Activated CD4-positive, alpha-beta memory T cell treated with anti-CD3 and anti-CD28 coated beads, Interleukin-2, amount 10 ng/mL, durations not matched to agents 7 days and 5 days (primary cell): ENCODE measurements at regions not wholly inside any gene's neighbourhood (a gene's known extent, or its start where the extent isn't known, plus 50 kb on each side); places are given as distances from the start of the nearest gene placed in this dataset.

ENCODE experiments used
- CTCF ChIA-PET: fragments of 350-600 bp; sonication (Branson Sonifier 250); formaldehyde crosslinking; loops from one replicate; lab custom pipeline; 2021; ENCODE audit warnings: antibody characterized with exemption, inconsistent platforms; lab: Charles Lee
- POLR2A ChIA-PET: fragments of 350-600 bp; sonication (Branson Sonifier 250); formaldehyde crosslinking; loops from one replicate; lab custom pipeline; 2021; ENCODE audit warnings: antibody characterized with exemption; lab: Charles Lee
- DNase-seq: peaks from one replicate; pipeline ENCODE4 v3.0.0-alpha.2; 2020
- H3K27ac Mint-ChIP-seq: one replicate; pipeline ENCODE4 v1.8.0; 2021; ENCODE audit warnings: mild to moderate bottlenecking, mixed read lengths
- H3K27me3 Mint-ChIP-seq: one replicate; pipeline ENCODE4 v1.8.0; 2021; ENCODE audit warnings: mixed read lengths
- H3K36me3 Mint-ChIP-seq: one replicate; pipeline ENCODE4 v1.8.0; 2021; ENCODE audit warnings: low read depth, mixed read lengths
- H3K4me1 Mint-ChIP-seq: one replicate; pipeline ENCODE4 v1.8.0; 2021; ENCODE audit warnings: mixed read lengths
- H3K4me3 Mint-ChIP-seq: one replicate; pipeline ENCODE4 v1.8.0; 2021; ENCODE audit warnings: mild to moderate bottlenecking, mixed read lengths
- H3K9me3 Mint-ChIP-seq: one replicate; pipeline ENCODE4 v1.8.0; 2021; ENCODE audit warnings: mixed read lengths

- DNase-seq: no peak
- H3K27me3 Mint-ChIP-seq: no peaks in the 10 kb centered on the region
- ChIA-PET POLR2A (no interaction called here), CTCF (no interaction called here)
- no peaks in the 10 kb centered on the region for H3K9me3 Mint-ChIP-seq
- H3K4me1 Mint-ChIP-seq: no peaks in the 10 kb centered on the region
- no peak overlapping the region for H3K4me3 Mint-ChIP-seq
- H3K36me3 Mint-ChIP-seq: no peaks in the 10 kb centered on the region
- H3K27ac Mint-ChIP-seq: no peak overlapping the region
Observed at GRCh38 chr2:65724752-65725151, 292.4 kb upstream of the SPRED2 start.

GRCh38 chr2:65724336-65724735 lies 291.9 kb upstream of the SPRED2 start:
- POLR2A ChIA-PET: no interaction called here
- H3K9me3 Mint-ChIP-seq: no peaks in the 10 kb centered on the region
- CTCF ChIA-PET: no interaction called here
- H3K4me1 Mint-ChIP-seq: no peaks in the 10 kb centered on the region
- H3K4me3 Mint-ChIP-seq: no peak overlapping the region
- H3K27ac Mint-ChIP-seq: no peak overlapping the region
- H3K36me3 Mint-ChIP-seq: no peaks in the 10 kb centered on the region
- no peak for DNase-seq
- H3K27me3 Mint-ChIP-seq: no peaks in the 10 kb centered on the region

- POLR2A ChIA-PET: no interaction called here
- peaks cover 4% of the 10 kb centered on the region for H3K27me3 Mint-ChIP-seq
- H3K4me1 Mint-ChIP-seq: no peaks in the 10 kb centered on the region
- no peaks in the 10 kb centered on the region for H3K36me3 Mint-ChIP-seq
- no peak overlapping the region for H3K4me3 Mint-ChIP-seq
- no peak overlapping the region for H3K27ac Mint-ChIP-seq
- H3K9me3 Mint-ChIP-seq: no peaks in the 10 kb centered on the region
- CTCF ChIA-PET: interaction anchor here (0.9 kb wide), 1 partner anchor 26 kb away, joined by 3 read pairs; no protein-coding TSS in a partner anchor
- DNase-seq: no peak
Observed at GRCh38 chr2:65722028-65722778, 289.8 kb upstream of the SPRED2 start.

GRCh38 chr2:65716698-65717097 lies 284.3 kb upstream of the SPRED2 start:
- peaks cover 6% of the 10 kb centered on the region for H3K27me3 Mint-ChIP-seq
- no peak for DNase-seq
- CTCF ChIA-PET: interaction anchor here (0.6 kb wide), 1 partner anchor 10 kb away, joined by 3 read pairs; no protein-coding TSS in a partner anchor
- H3K4me1 Mint-ChIP-seq: no peaks in the 10 kb centered on the region
- H3K27ac Mint-ChIP-seq: no peak overlapping the region
- no peak overlapping the region for H3K4me3 Mint-ChIP-seq
- no peaks in the 10 kb centered on the region for H3K36me3 Mint-ChIP-seq
- POLR2A ChIA-PET: no interaction called here
- no peaks in the 10 kb centered on the region for H3K9me3 Mint-ChIP-seq

- Mint-ChIP-seq H3K27me3 (peaks cover 6% of the 10 kb centered on the region), H3K4me1 (no peaks in the 10 kb centered on the region), H3K4me3 (no peak overlapping the region), H3K9me3 (no peaks in the 10 kb centered on the region), H3K36me3 (no peaks in the 10 kb centered on the region), H3K27ac (no peak overlapping the region)
- POLR2A ChIA-PET: interaction anchor here (1.3 kb wide), 1 partner anchor 15 kb away, joined by 3 read pairs; no protein-coding TSS in a partner anchor
- CTCF ChIA-PET: no interaction called here
- no peak for DNase-seq
Observed at GRCh38 chr2:65715323-65715722, 282.9 kb upstream of the SPRED2 start.

GRCh38 chr2:65714866-65715265 lies 282.5 kb upstream of the SPRED2 start:
- H3K27ac Mint-ChIP-seq: no peak overlapping the region

GRCh38 chr2:65711863-65712262 lies 279.5 kb upstream of the SPRED2 start:
- Mint-ChIP-seq H3K4me3 (no peak overlapping the region), H3K9me3 (no peaks in the 10 kb centered on the region), H3K27me3 (peaks cover 2% of the 10 kb centered on the region), H3K27ac (no peak overlapping the region), H3K36me3 (no peaks in the 10 kb centered on the region), H3K4me1 (no peaks in the 10 kb centered on the region)
- no peak for DNase-seq
- CTCF ChIA-PET: no interaction called here
- POLR2A ChIA-PET: no interaction called here

More at GRCh38 chr2:65714866-65715265, 282.5 kb upstream of the SPRED2 start:
- no peaks in the 10 kb centered on the region for H3K9me3 Mint-ChIP-seq
- no peaks in the 10 kb centered on the region for H3K36me3 Mint-ChIP-seq
- ChIA-PET CTCF (no interaction called here), POLR2A (interaction anchor here (1.3 kb wide), 1 partner anchor 16 kb away, joined by 3 read pairs; no protein-coding TSS in a partner anchor)
- no peak for DNase-seq
- H3K4me1 Mint-ChIP-seq: no peaks in the 10 kb centered on the region
- peaks cover 7% of the 10 kb centered on the region for H3K27me3 Mint-ChIP-seq
- H3K4me3 Mint-ChIP-seq: no peak overlapping the region

GRCh38 chr2:65710779-65711295 lies 278.4 kb upstream of the SPRED2 start:
- ChIA-PET CTCF (no interaction called here), POLR2A (no interaction called here)
- H3K36me3 Mint-ChIP-seq: no peaks in the 10 kb centered on the region
- no peak overlapping the region for H3K4me3 Mint-ChIP-seq
- DNase-seq: no peak
- H3K27me3 Mint-ChIP-seq: peaks cover 2% of the 10 kb centered on the region
- no peaks in the 10 kb centered on the region for H3K9me3 Mint-ChIP-seq
- no peak overlapping the region for H3K27ac Mint-ChIP-seq
- H3K4me1 Mint-ChIP-seq: no peaks in the 10 kb centered on the region

- no peak overlapping the region for H3K4me3 Mint-ChIP-seq
- ChIA-PET CTCF (no interaction called here), POLR2A (no interaction called here)
- H3K4me1 Mint-ChIP-seq: no peaks in the 10 kb centered on the region
- no peaks in the 10 kb centered on the region for H3K9me3 Mint-ChIP-seq
- DNase-seq: no peak
- H3K36me3 Mint-ChIP-seq: no peaks in the 10 kb centered on the region
- H3K27me3 Mint-ChIP-seq: peaks cover 2% of the 10 kb centered on the region
- no peak overlapping the region for H3K27ac Mint-ChIP-seq
Observed at GRCh38 chr2:65710356-65710755, 278.0 kb upstream of the SPRED2 start.

- POLR2A ChIA-PET: no interaction called here
- CTCF ChIA-PET: no interaction called here
Observed at GRCh38 chr2:65708086-65708485, 275.7 kb upstream of the SPRED2 start.

GRCh38 chr2:65706411-65706810 lies 274.0 kb upstream of the SPRED2 start:
- H3K36me3 Mint-ChIP-seq: no peaks in the 10 kb centered on the region
- no peak overlapping the region for H3K27ac Mint-ChIP-seq
- DNase-seq: no peak
- H3K9me3 Mint-ChIP-seq: no peaks in the 10 kb centered on the region
- ChIA-PET POLR2A (no interaction called here), CTCF (no interaction called here)
- no peaks in the 10 kb centered on the region for H3K4me1 Mint-ChIP-seq
- H3K4me3 Mint-ChIP-seq: no peak overlapping the region
- peaks cover 6% of the 10 kb centered on the region for H3K27me3 Mint-ChIP-seq

More at GRCh38 chr2:65708086-65708485, 275.7 kb upstream of the SPRED2 start:
- Mint-ChIP-seq H3K4me3 (no peak overlapping the region), H3K27ac (no peak overlapping the region), H3K4me1 (no peaks in the 10 kb centered on the region), H3K36me3 (no peaks in the 10 kb centered on the region), H3K27me3 (peaks cover 6% of the 10 kb centered on the region), H3K9me3 (no peaks in the 10 kb centered on the region)
- DNase-seq: no peak

GRCh38 chr2:65701191-65701590 lies 268.8 kb upstream of the SPRED2 start:
- no peak for DNase-seq
- H3K4me1 Mint-ChIP-seq: no peaks in the 10 kb centered on the region
- H3K27ac Mint-ChIP-seq: no peak overlapping the region
- H3K27me3 Mint-ChIP-seq: peaks cover 4% of the 10 kb centered on the region
- POLR2A ChIA-PET: no interaction called here
- H3K36me3 Mint-ChIP-seq: no peaks in the 10 kb centered on the region
- H3K4me3 Mint-ChIP-seq: no peak overlapping the region
- CTCF ChIA-PET: no interaction called here
- H3K9me3 Mint-ChIP-seq: no peaks in the 10 kb centered on the region

- no peaks in the 10 kb centered on the region for H3K36me3 Mint-ChIP-seq
- ChIA-PET CTCF (no interaction called here), POLR2A (no interaction called here)
Observed at GRCh38 chr2:65700720-65701119, 268.3 kb upstream of the SPRED2 start.

More at GRCh38 chr2:65700720-65701119, 268.3 kb upstream of the SPRED2 start:
- H3K4me1 Mint-ChIP-seq: no peaks in the 10 kb centered on the region
- H3K27me3 Mint-ChIP-seq: peaks cover 4% of the 10 kb centered on the region
- no peak for DNase-seq
- no peaks in the 10 kb centered on the region for H3K9me3 Mint-ChIP-seq
- no peak overlapping the region for H3K4me3 Mint-ChIP-seq
- H3K27ac Mint-ChIP-seq: no peak overlapping the region
